H9 (cell line): ENCODE measurements at regions not wholly inside any gene's neighbourhood (a gene's known extent, or its start where the extent isn't known, plus 50 kb on each side); places are given as distances from the start of the nearest gene placed in this dataset.

Experiments used
- DNase-seq: peaks from one replicate; pipeline ENCODE4 v3.0.0-alpha.2; 2017
- H2AFZ ChIP-seq: one replicate; pipeline ENCODE4 v1.6.1; 2013; ENCODE audit warnings: mild to moderate bottlenecking, low read length, control low read depth, moderate library complexity
- H2AK5ac ChIP-seq: 2 replicates; pipeline ENCODE4 v1.6.1; 2013; ENCODE audit warnings: low read length, control low read depth, mixed read lengths; ENCODE audit not compliant: insufficient read length
- H2BK120ac ChIP-seq: one replicate; pipeline ENCODE4 v1.6.1; 2013; ENCODE audit warnings: low read depth, mild to moderate bottlenecking, low read length, control low read depth, inconsistent platforms; ENCODE audit not compliant: poor library complexity, severe bottlenecking
- H2BK12ac ChIP-seq: 2 replicates; pipeline ENCODE4 v1.6.1; 2013; ENCODE audit warnings: low read length, control low read depth, mixed read lengths, low read depth; ENCODE audit not compliant: insufficient read length
- H2BK15ac ChIP-seq: 2 replicates; pipeline ENCODE4 v1.6.1; 2013; ENCODE audit warnings: low read depth, low read length, control low read depth
- H2BK20ac ChIP-seq: one replicate; pipeline ENCODE4 v1.6.1; 2013; ENCODE audit warnings: low read depth, mild to moderate bottlenecking, low read length, control low read depth, inconsistent platforms; ENCODE audit not compliant: poor library complexity, severe bottlenecking
- H2BK5ac ChIP-seq: 2 replicates; pipeline ENCODE4 v1.6.1; 2013; ENCODE audit warnings: low read length, control low read depth, mixed read lengths; ENCODE audit not compliant: insufficient read length
- H3K14ac ChIP-seq: 2 replicates; pipeline ENCODE4 v1.6.1; 2013; ENCODE audit warnings: low read length, control low read depth; ENCODE audit not compliant: insufficient read depth
- H3K18ac ChIP-seq: 2 replicates; pipeline ENCODE4 v1.6.1; 2013; ENCODE audit warnings: low read depth, mild to moderate bottlenecking, mixed read lengths, low read length, control low read depth; ENCODE audit not compliant: insufficient read length
- H3K23ac ChIP-seq: 2 replicates; pipeline ENCODE4 v1.6.1; 2013; ENCODE audit warnings: low read length, control low read depth, mixed read lengths, low read depth; ENCODE audit not compliant: insufficient read length
- H3K23me2 ChIP-seq: 2 replicates; pipeline ENCODE4 v1.6.1; 2013; ENCODE audit warnings: low read depth, mild to moderate bottlenecking, mixed read lengths, low read length, control low read depth; ENCODE audit not compliant: insufficient read length, poor library complexity, severe bottlenecking
- H3K27ac ChIP-seq: 2 replicates; pipeline ENCODE4 v1.5.1; 2013; ENCODE audit warnings: low read length, control low read depth, mixed read lengths, low read depth; ENCODE audit not compliant: insufficient read length
- H3K27me3 ChIP-seq: 2 replicates; pipeline ENCODE4 v1.6.1; 2013; ENCODE audit warnings: low read length, control low read depth, inconsistent platforms; ENCODE audit not compliant: insufficient read depth
- H3K4ac ChIP-seq: 2 replicates; pipeline ENCODE4 v1.6.1; 2013; ENCODE audit warnings: low read depth, mild to moderate bottlenecking, control low read depth, inconsistent platforms, low read length, moderate library complexity
- H3K4me1 ChIP-seq: 2 replicates; pipeline ENCODE4 v1.6.1; 2013; ENCODE audit warnings: low read length, control low read depth, inconsistent platforms; ENCODE audit not compliant: insufficient read depth
- H3K4me2 ChIP-seq: 2 replicates; pipeline ENCODE4 v1.6.1; 2013; ENCODE audit warnings: low read length, control low read depth, mixed read lengths; ENCODE audit not compliant: insufficient read length, insufficient read depth
- H3K56ac ChIP-seq: 2 replicates; pipeline ENCODE4 v1.6.1; 2013; ENCODE audit warnings: low read depth, mild to moderate bottlenecking, mixed read lengths, low read length, control low read depth; ENCODE audit not compliant: insufficient read length
- H3K79me1 ChIP-seq: 2 replicates; pipeline ENCODE4 v1.6.1; 2013; ENCODE audit warnings: low read depth, mild to moderate bottlenecking, moderate library complexity, low read length, control low read depth, inconsistent platforms; ENCODE audit not compliant: insufficient read depth, poor library complexity, severe bottlenecking
- H3K79me2 ChIP-seq: 2 replicates; pipeline ENCODE4 v1.6.1; 2013; ENCODE audit warnings: low read length, control low read depth, inconsistent platforms; ENCODE audit not compliant: insufficient read depth
- H3K9ac ChIP-seq: 2 replicates; pipeline ENCODE4 v1.6.1; 2013; ENCODE audit warnings: low read length, control low read depth, mixed read lengths; ENCODE audit not compliant: insufficient read length; ENCODE audit errors: extremely low read depth
- H3K9me3 ChIP-seq: one replicate; pipeline ENCODE4 v1.6.1; 2013; ENCODE audit warnings: low read depth, low read length, inconsistent platforms; ENCODE audit not compliant: control insufficient read depth
- H3T11ph ChIP-seq: one replicate; pipeline ENCODE4 v1.6.1; 2013; ENCODE audit warnings: mild to moderate bottlenecking, low read length, control low read depth, inconsistent platforms
- H4K20me1 ChIP-seq: one replicate; pipeline ENCODE4 v1.6.1; 2013; ENCODE audit not compliant: control insufficient read depth, insufficient read length, insufficient read depth
- H4K5ac ChIP-seq: 2 replicates; pipeline ENCODE4 v1.6.1; 2013; ENCODE audit warnings: low read depth, mild to moderate bottlenecking, mixed read lengths, low read length, control low read depth; ENCODE audit not compliant: insufficient read length
- H4K8ac ChIP-seq: replicated peaks from 2 replicates; pipeline ENCODE4 v1.6.1; 2013; ENCODE audit warnings: low read length, control low read depth, mixed read lengths, low read depth; ENCODE audit not compliant: insufficient read length
- H4K91ac ChIP-seq: 2 replicates; pipeline ENCODE4 v1.6.1; 2013; ENCODE audit warnings: low read depth, mild to moderate bottlenecking, moderate library complexity, mixed read lengths, low read length, control low read depth; ENCODE audit not compliant: insufficient read length
- H3K27ac Mint-ChIP-seq, 3 experiments: 2 replicates in 2 of 3; 3 replicates in 1 of 3; pipeline ENCODE4 v1.8.0; 2020 to 2021; ENCODE audit warnings: mixed read lengths in 3 of 3, mild to moderate bottlenecking in 1 of 3, moderate library complexity in 1 of 3
- H3K27me3 Mint-ChIP-seq: 2 replicates; pipeline ENCODE4 v1.8.0; 2021; ENCODE audit warnings: low read depth, mild to moderate bottlenecking, moderate library complexity, mixed read lengths
- H3K36me3 Mint-ChIP-seq, 3 experiments: 2 replicates in 2 of 3; 3 replicates in 1 of 3; pipeline ENCODE4 v1.8.0; 2020 to 2021; ENCODE audit warnings: low read depth in 3 of 3, mixed read lengths in 3 of 3; ENCODE audit not compliant: insufficient read depth in 1 of 3
- H3K4me1 Mint-ChIP-seq, 2 experiments: 2 replicates each; pipeline ENCODE4 v1.8.0; 2020; ENCODE audit warnings: mixed read lengths in 2 of 2
- H3K4me3 Mint-ChIP-seq, 2 experiments: 2 replicates in 1 of 2; 3 replicates in 1 of 2; pipeline ENCODE4 v1.8.0; 2020 to 2021; ENCODE audit warnings: mild to moderate bottlenecking in 2 of 2, mixed read lengths in 2 of 2, moderate library complexity in 1 of 2
- H3K9me3 Mint-ChIP-seq, 2 experiments: 2 replicates in 1 of 2; 3 replicates in 1 of 2; pipeline ENCODE4 v1.8.0; 2020; ENCODE audit warnings: mild to moderate bottlenecking in 2 of 2, mixed read lengths in 2 of 2, moderate library complexity in 1 of 2
- WGBS: extraction: QIAGEN DNeasy Blood & Tissue Kit; methylation state at CpG from one replicate; pipeline ENCODE4 v1.1.7; 2013; ENCODE audit warnings: missing lambda C conversion rate, low lambda C conversion rate, mixed read lengths; ENCODE audit not compliant: insufficient read length; ENCODE audit errors: extremely low coverage; 5-methylcytosine and 5-hydroxymethylcytosine counted together
- TF ChIP-seq, protein P1 (sequence below): fragments of 200-600 bp; sonication (generic); conservative IDR thresholded peaks from 3 replicates; pipeline ENCODE4 v1.8.0; 2021; ENCODE audit warnings: antibody characterized with exemption, mild to moderate bottlenecking

DNA sequence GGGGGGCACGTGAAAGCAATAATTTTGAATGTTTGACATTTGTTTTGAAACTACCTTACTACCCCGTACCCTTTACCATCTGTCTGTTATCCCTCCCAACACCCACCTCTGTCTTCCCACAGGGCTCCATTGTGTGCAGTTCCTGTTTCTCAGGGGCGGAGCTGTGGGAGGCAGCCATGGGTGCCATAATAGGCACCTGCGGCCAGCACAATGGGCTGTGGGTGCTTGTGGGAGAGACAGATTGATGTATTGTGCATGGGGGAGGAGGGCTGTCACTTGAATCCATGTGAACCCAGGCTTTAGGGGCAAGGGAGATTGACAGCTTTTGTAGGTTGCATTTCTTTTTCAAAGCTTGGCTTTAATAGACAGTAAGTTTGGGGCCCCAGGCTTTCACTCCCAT lies 122.6 kb upstream of the CXorf66 start:
- Mint-ChIP-seq H3K27ac (peak overlapping the region in 1 of 3 experiments; percentile 37; a peak in 1 of 7 replicates), H3K27me3 (peaks cover 23% of the 10 kb centered on the region), H3K36me3 (no peaks in the 10 kb centered on the region; a peak in 1 of 7 replicates), H3K4me3 (no peak overlapping the region), H3K9me3 (no peaks in the 10 kb centered on the region), H3K4me1 (peaks cover 14 to 19% of the 10 kb centered on the region in 2 experiments)
- Histone ChIP-seq H4K8ac (no peak overlapping the region), H2AK5ac (no peak overlapping the region), H2BK15ac (no peak overlapping the region; the same call in 1 of the 2 replicates), H2BK120ac (no peak overlapping the region), H2BK5ac (no peak overlapping the region), H3K9me3 (no peaks in the 10 kb centered on the region), H3T11ph (no peak overlapping the region), H3K27ac (no peak overlapping the region), H3K4me1 (peaks cover 3% of the 10 kb centered on the region; the same call in 1 of the 2 replicates), H3K23ac (no peak overlapping the region), H4K20me1 (no peaks in the 10 kb centered on the region), H3K9ac (no peak overlapping the region), H4K5ac (no peak overlapping the region), H3K79me2 (no peaks in the 10 kb centered on the region), H2BK20ac (no peak overlapping the region), H3K18ac (no peak overlapping the region), H3K14ac (no peak overlapping the region), H3K4me2 (no peak overlapping the region), H3K4ac (no peak overlapping the region), H3K56ac (no peak overlapping the region), H3K79me1 (no peaks in the 10 kb centered on the region), H3K23me2 (peaks cover 8% of the 10 kb centered on the region), H2BK12ac (no peak overlapping the region), H4K91ac (no peak overlapping the region), H2AFZ (no peak overlapping the region), H3K27me3 (no peaks in the 10 kb centered on the region)
- TF ChIP-seq, protein P1, sequence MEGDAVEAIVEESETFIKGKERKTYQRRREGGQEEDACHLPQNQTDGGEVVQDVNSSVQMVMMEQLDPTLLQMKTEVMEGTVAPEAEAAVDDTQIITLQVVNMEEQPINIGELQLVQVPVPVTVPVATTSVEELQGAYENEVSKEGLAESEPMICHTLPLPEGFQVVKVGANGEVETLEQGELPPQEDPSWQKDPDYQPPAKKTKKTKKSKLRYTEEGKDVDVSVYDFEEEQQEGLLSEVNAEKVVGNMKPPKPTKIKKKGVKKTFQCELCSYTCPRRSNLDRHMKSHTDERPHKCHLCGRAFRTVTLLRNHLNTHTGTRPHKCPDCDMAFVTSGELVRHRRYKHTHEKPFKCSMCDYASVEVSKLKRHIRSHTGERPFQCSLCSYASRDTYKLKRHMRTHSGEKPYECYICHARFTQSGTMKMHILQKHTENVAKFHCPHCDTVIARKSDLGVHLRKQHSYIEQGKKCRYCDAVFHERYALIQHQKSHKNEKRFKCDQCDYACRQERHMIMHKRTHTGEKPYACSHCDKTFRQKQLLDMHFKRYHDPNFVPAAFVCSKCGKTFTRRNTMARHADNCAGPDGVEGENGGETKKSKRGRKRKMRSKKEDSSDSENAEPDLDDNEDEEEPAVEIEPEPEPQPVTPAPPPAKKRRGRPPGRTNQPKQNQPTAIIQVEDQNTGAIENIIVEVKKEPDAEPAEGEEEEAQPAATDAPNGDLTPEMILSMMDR, result no peak
- no peak for DNase-seq
- WGBS, result no CpG with 5 or more reads among the region's 4 CpGs
